ENCODE measurements at regions not wholly inside any gene's neighbourhood (a gene's known extent, or its start where the extent isn't known, plus 50 kb on each side); places are given as distances from the start of the nearest gene placed in this dataset.

- no peaks in the 10 kb centered on the region for H3K9me3 ChIP-seq
- no peak for DNase-seq
- WGBS, 5 donors = 71 to 93% (median 88%) methylated on average over 3 of the region's 3 CpGs
- no peak overlapping the region for H3K4me3 ChIP-seq
- no peaks in the 10 kb centered on the region for H3K4me1 ChIP-seq
- TF ChIP-seq POLR2A (IDR thresholded peaks at IDR 0.05) (no peak), POLR2AphosphoS5 (IDR thresholded peaks at IDR 0.05) (no peak), CTCF (IDR thresholded peaks at IDR 0.05 in 8 of 11, conservative IDR thresholded peaks at IDR 0.05 in 3 of 11) (no peak)
- intact Hi-C loops (cut with DNase I; ENCODE audit: low total_unique reads) = no loop called here
- H3K27ac ChIP-seq = no peak overlapping the region
- no peaks in the 10 kb centered on the region for H3K27me3 ChIP-seq (replicated peaks in 1 of 7)
- H3K36me3 ChIP-seq = no peaks in the 10 kb centered on the region
Measured at GRCh38 chr2:16187482-16187817, 247.1 kb downstream of the MYCN start.

GRCh38 chr2:16186661-16187481, 246.5 kb downstream of the MYCN start:
- no peak overlapping the region for H3K27ac ChIP-seq
- H3K9me3 ChIP-seq = no peaks in the 10 kb centered on the region
- H3K27me3 ChIP-seq (replicated peaks in 1 of 7) = no peaks in the 10 kb centered on the region
- H3K4me3 ChIP-seq = no peak overlapping the region
- TF ChIP-seq POLR2A (IDR thresholded peaks at IDR 0.05) (no peak), CTCF (IDR thresholded peaks at IDR 0.05 in 8 of 11, conservative IDR thresholded peaks at IDR 0.05 in 3 of 11) (no peak), POLR2AphosphoS5 (IDR thresholded peaks at IDR 0.05) (no peak)
- intact Hi-C loops (cut with DNase I; ENCODE audit: low total_unique reads) = no loop called here
- 77 to 88% (median 81%) methylated on average over 8 of the region's 8 CpGs for WGBS, 5 donors
- H3K4me1 ChIP-seq = no peaks in the 10 kb centered on the region
- H3K36me3 ChIP-seq = no peaks in the 10 kb centered on the region
- DNase-seq = no peak

- no peaks in the 10 kb centered on the region for H3K9me3 ChIP-seq
- intact Hi-C loops (cut with DNase I; ENCODE audit: low total_unique reads) = no loop called here
- no peak overlapping the region for H3K27ac ChIP-seq
- H3K36me3 ChIP-seq = no peaks in the 10 kb centered on the region
- no peak for DNase-seq
- 84 to 92% (median 89%) methylated on average over 10 to 11 of the region's 11 CpGs for WGBS, 5 donors
- peaks cover 0 to 1% (median 0%) of the 10 kb centered on the region in 6 donors for H3K4me1 ChIP-seq
- no peak for TF ChIP-seq POLR2A (IDR thresholded peaks at IDR 0.05)
- no peak for TF ChIP-seq POLR2AphosphoS5 (IDR thresholded peaks at IDR 0.05)
- TF ChIP-seq CTCF (IDR thresholded peaks at IDR 0.05 in 8 of 11, conservative IDR thresholded peaks at IDR 0.05 in 3 of 11) = no peak
- H3K27me3 ChIP-seq (replicated peaks in 1 of 7) = no peaks in the 10 kb centered on the region
- H3K4me3 ChIP-seq = no peak overlapping the region
Measured at GRCh38 chr2:16185801-16186272, 245.5 kb downstream of the MYCN start.

- TF ChIP-seq POLR2A (IDR thresholded peaks at IDR 0.05) = no peak
- no peak for TF ChIP-seq POLR2AphosphoS5 (IDR thresholded peaks at IDR 0.05)
- no peak for TF ChIP-seq CTCF (IDR thresholded peaks at IDR 0.05 in 8 of 11, conservative IDR thresholded peaks at IDR 0.05 in 3 of 11)
- no peaks in the 10 kb centered on the region for H3K36me3 ChIP-seq
- H3K9me3 ChIP-seq = no peaks in the 10 kb centered on the region
- no peak overlapping the region for H3K27ac ChIP-seq
- H3K4me3 ChIP-seq = no peak overlapping the region
- peaks cover 0 to 3% (median 0%) of the 10 kb centered on the region in 6 donors for H3K4me1 ChIP-seq
- no peak for DNase-seq
- WGBS, 5 donors = 91 to 96% (median 92%) methylated on average over 9 of the region's 9 CpGs
- no peaks in the 10 kb centered on the region for H3K27me3 ChIP-seq (replicated peaks in 1 of 7)
- intact Hi-C loops (cut with DNase I; ENCODE audit: low total_unique reads) = no loop called here
Measured at GRCh38 chr2:16184945-16185660, 244.8 kb downstream of the MYCN start.
